Islet of Langerhans (tissue), 1 donor: ENCODE measurements at regions not wholly inside any gene's neighbourhood (a gene's known extent, or its start where the extent isn't known, plus 50 kb on each side); places are given as distances from the start of the nearest gene placed in this dataset.

Experiments
- FAIRE-seq: peaks from one replicate; lab custom pipeline; 2011; peaks lifted over from hg19 to GRCh38; lab: Jason Lieb, UNC

GRCh38 chr4:110897784-110898183 is 274.9 kb upstream of the PITX2 start:
- no peak for FAIRE-seq

GRCh38 chr4:110898290-110898689 is 275.4 kb upstream of the PITX2 start:
- FAIRE-seq, result no peak

DNA sequence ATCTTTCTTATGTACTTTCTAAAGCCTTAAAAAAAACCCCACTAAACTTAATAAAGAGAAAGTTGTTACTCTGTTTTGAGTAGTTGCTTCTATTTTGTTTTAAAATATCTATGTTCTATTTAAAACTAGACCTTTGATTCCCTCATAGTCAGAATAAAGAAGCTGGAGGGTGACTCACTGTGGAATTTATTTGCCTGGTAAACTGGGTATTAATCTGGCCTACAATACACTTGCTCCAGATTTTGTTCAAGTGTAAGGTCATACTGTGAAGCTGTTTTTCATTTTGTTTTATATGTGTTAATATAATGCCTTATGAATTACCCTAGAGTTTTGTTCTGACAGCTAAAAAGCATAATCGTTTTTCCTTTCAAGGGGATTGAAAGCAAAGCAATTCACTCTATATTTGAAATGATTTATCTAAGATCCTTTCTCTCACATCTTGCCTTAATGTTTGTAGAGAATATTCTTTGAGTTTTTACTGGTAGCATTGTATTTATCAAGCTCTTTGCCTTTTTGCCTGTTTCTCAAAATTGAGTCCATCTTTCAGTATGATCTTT is 277.4 kb upstream of the PITX2 start:
- FAIRE-seq, result no peak

DNA sequence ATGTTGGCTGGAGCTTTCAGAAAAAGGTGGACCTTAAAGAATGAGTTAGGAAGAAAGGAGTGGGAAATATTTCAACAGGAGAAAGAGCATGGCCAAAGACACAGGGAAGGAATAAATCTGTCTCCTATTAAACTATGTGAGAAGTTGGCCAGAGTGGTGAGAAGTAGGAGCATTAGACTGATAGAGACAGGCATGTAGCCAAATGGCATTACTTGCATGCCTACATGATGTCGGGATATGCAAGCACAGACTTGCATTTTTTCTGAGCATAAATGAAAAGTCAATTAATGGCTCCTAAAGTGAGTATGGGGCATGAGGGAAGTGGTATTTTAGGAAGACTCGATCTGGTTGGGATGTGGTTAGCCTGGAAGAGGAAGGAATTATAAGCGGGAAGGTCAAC is 279.6 kb upstream of the PITX2 start:
- no peak for FAIRE-seq

DNA sequence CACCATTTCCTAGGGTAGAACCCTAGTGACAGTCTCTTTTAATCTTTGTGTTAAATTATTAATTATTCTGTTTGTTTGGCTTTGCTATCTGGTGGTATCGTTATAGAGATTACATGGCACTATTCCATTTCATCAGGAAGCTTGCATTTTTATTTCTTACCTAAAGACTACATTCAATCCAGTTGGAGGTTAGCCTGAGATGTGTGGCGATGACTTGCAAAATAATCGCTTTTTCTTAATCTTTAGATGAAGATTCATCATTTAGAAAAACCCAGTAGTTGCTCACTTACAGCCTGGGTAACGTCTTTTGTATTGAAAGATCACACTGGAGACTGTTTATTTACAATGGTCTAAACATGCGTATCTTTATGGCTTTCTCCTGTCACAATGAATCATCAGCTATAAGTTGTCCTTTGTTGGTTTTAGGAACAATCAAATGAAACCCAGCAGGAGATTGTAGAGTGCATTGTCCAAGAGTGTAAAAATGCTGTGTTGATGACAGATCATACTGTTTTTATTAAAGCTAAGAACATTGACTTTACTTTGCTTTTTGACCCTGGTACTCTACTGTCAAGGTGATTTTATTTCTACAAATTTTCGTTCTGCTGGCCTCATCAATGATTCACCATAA is 281.7 kb upstream of the PITX2 start:
- no peak for FAIRE-seq

- FAIRE-seq, result no peak
Observed at GRCh38 chr4:110905367-110905766, 282.5 kb upstream of the PITX2 start.

- no peak for FAIRE-seq
Observed at GRCh38 chr4:110907801-110908313, 285.0 kb upstream of the PITX2 start.

DNA sequence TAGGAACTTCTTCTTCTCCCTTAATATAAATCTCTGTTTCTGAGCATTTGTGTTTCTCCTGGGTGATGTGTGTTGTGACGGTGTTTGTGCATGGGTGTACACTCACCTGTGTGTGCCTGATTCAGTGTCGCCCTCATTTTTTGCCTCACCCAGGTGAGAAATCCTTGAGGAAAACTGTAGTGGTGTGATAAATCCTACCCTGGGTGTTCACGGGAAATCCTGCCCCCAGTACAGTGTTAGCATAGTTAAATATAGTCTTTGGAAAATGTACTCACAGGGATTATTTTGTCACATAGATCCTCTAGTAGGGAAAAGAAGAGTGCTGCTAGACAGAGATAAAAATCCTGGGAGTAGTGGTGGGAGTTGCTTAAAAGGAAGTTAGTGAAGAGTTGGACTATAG is 291.9 kb upstream of the PITX2 start:
- FAIRE-seq, result no peak

- no peak for FAIRE-seq
Observed at GRCh38 chr4:110915301-110915700, 292.4 kb upstream of the PITX2 start.

- FAIRE-seq, result no peak
Observed at GRCh38 chr4:110916505-110916904, 293.6 kb upstream of the PITX2 start.

DNA sequence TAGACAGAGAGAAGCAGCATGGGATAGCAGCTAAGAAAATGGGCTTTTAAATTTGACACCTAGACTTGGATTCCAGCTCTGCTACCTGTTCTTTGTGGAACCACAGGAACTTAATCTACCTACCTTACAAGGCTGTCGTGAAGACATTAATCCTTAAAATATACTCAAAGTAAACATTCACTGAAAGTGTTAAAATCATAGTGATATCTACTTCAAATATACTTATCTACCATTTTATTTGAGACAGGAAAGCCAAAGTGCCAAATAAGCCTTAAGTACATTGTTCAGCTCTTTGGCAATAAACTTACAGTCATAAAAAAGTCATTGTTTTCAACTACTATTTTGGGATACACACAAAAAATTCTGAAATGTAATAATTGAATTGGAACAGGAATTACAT is 295.0 kb upstream of the PITX2 start:
- no peak for FAIRE-seq

GRCh38 chr4:110920990-110921389 is 298.1 kb upstream of the PITX2 start:
- no peak for FAIRE-seq

GRCh38 chr4:110924761-110925160 is 301.9 kb upstream of the PITX2 start:
- no peak for FAIRE-seq

GRCh38 chr4:110926841-110927400 is 304.0 kb upstream of the PITX2 start:
- FAIRE-seq, result no peak

GRCh38 chr4:110933341-110933740 is 310.5 kb upstream of the PITX2 start:
- no peak for FAIRE-seq

DNA sequence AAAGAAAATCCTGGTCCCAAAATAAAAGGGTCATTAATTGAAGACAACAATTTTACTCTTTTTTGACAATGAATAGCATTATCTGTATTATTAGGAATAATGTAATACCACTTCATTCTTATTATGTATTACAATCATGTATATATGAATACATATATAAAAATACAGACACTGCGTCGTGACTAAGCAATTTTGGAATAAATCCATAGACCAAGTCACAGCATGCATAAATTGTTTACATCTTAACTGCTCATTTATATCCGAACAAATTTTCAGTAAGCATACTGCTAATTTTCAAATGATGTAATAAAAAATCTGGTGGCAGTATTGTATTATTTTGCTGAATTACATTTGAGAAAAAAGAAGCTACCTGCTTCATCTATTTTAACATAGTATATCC is 321.6 kb upstream of the PITX2 start:
- FAIRE-seq, result no peak

- FAIRE-seq, result no peak
Observed at GRCh38 chr4:110945600-110945999, 322.7 kb upstream of the PITX2 start.

DNA sequence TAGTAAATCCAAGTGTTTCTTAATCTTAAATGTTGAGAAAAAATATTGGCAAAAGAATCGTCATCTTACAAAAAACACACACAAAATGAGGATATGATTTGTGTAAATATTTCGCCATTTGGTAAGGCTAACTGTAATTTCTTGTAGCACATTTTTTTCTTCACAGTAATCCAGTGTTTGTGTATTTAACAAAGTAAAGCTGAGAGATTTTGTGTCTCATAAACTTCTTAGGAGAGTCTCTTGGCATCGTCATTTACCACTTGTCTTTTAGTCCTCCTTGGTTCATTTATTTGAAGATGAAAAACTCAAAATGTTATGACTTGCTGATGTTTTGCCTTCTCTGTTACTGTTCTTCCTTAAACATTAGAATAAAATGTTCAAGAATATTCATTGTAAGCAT is 326.7 kb upstream of the PITX2 start:
- no peak for FAIRE-seq

DNA sequence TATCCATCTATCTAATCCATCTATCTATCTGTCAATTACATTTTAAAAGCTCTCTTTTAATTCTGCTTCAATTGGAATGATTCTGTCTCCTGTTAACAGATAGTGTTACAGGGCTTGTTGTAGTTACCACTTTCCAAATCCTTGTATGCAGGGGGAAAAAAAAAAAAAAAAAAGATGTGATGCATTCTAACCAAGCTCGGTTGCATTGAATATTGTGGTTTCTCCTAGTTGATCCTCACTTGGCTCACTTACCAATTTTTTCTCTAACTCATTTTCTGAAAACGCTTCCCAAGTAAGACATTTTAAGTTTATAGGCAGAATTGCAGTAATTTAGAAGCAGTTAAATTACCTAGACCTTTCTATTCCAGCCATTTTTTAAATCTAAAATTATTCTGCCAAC is 327.9 kb upstream of the PITX2 start:
- no peak for FAIRE-seq

- no peak for FAIRE-seq
Observed at GRCh38 chr4:110953191-110953590, 330.3 kb upstream of the PITX2 start.

GRCh38 chr4:110953898-110954297 is 331.0 kb upstream of the PITX2 start:
- FAIRE-seq, result no peak

GRCh38 chr4:110955748-110956147 is 332.9 kb upstream of the PITX2 start:
- FAIRE-seq, result no peak

DNA sequence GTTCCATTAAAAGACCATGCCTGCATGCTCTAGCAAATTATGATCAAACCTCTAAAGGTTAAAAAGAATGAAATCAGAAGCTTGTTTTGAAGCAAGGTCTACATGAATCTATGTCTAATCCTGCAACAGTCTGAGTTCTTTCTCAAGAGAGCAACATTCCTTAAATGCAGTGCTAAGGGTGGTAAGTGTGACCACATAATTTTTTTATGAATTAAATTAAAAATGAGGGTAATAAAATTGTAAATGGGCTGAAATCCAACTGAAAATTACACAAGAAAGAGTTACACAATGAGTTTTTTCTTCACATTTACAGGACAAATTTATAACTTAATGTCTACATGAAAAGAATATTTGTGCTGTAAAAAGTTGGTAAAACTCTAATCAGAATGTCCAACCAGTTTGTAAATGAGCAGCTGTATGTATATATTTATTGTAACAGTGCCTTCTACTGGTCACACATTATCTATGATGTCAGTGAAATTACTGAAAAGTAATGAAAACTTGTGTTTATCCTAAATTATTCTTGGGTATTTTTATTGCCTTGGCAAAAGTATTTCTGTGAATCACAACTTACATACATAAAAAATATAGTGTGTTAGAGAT is 336.3 kb upstream of the PITX2 start:
- FAIRE-seq, result no peak

- no peak for FAIRE-seq
Observed at GRCh38 chr4:110961066-110961465, 338.2 kb upstream of the PITX2 start.
